OCI-LY7 (cell line): ENCODE measurements at regions not wholly inside any gene's neighbourhood (a gene's known extent, or its start where the extent isn't known, plus 50 kb on each side); places are given as distances from the start of the nearest gene placed in this dataset.
"Not testable (repeated sequence)": the region's sequence is repeated elsewhere in the genome, so short reads cannot be mapped to it uniquely, and the experiment has no call there.

ENCODE experiments used
- BruUV-seq: library from RNA; stranded (reverse); fragments of 400-500 nt; replicated peaks from 2 replicates; lab custom pipeline; 2021; lab: Mats Ljungman, UMichigan
- CTCF ChIA-PET: fragments of 300-600 bp; sonication (Branson Sonifier 250); formaldehyde crosslinking; loops from one replicate; lab custom pipeline; 2022; ENCODE audit warnings: antibody characterized with exemption; ENCODE audit not compliant: unreplicated experiment; lab: Charles Lee
- POLR2A ChIA-PET: fragments of 300-600 bp; sonication (Branson Sonifier 250); formaldehyde crosslinking; loops from one replicate; lab custom pipeline; 2022; ENCODE audit warnings: antibody characterized with exemption; lab: Charles Lee
- DNase-seq: peaks from one replicate; pipeline ENCODE4 v3.0.0-alpha.2; 2015; ENCODE audit warnings: low spot score
- H2AFZ ChIP-seq: fragments of 200-600 bp; sonication (generic), shearing (Covaris generic); 2 replicates; pipeline ENCODE4 v1.6.1; 2014; ENCODE audit warnings: mild to moderate bottlenecking, antibody characterized with exemption, low read length, moderate library complexity
- H3K27ac ChIP-seq: fragments of 200-600 bp; sonication (generic); 2 replicates; pipeline ENCODE4 v1.5.1; 2014; ENCODE audit warnings: mixed run types, low read depth, mild to moderate bottlenecking, moderate library complexity, low read length, inconsistent platforms; ENCODE audit not compliant: poor library complexity, severe bottlenecking
- H3K36me3 ChIP-seq: fragments of 200-600 bp; sonication (generic); 2 replicates; pipeline ENCODE4 v1.6.1; 2014; ENCODE audit warnings: mild to moderate bottlenecking, antibody characterized with exemption, low read length, moderate library complexity, mixed read lengths; ENCODE audit not compliant: insufficient read depth
- H3K4me1 ChIP-seq: fragments of 200-600 bp; sonication (generic); 2 replicates; pipeline ENCODE4 v1.5.1; 2014; ENCODE audit warnings: mild to moderate bottlenecking, low read length; ENCODE audit not compliant: insufficient read depth, poor library complexity, severe bottlenecking
- H3K4me2 ChIP-seq: fragments of 200-600 bp; sonication (generic); 2 replicates; pipeline ENCODE4 v1.6.1; 2014; ENCODE audit warnings: mild to moderate bottlenecking, low read length
- H3K4me3 ChIP-seq: fragments of 200-600 bp; sonication (generic); 2 replicates; pipeline ENCODE4 v1.5.1; 2014; ENCODE audit warnings: mild to moderate bottlenecking, low read depth, low read length; ENCODE audit not compliant: poor library complexity, severe bottlenecking
- H3K79me2 ChIP-seq: fragments of 200-600 bp; sonication (generic); 2 replicates; pipeline ENCODE4 v1.6.1; 2016; ENCODE audit warnings: low read depth, mild to moderate bottlenecking, low read length, moderate library complexity, mixed read lengths; ENCODE audit not compliant: insufficient read depth
- H3K9me2 ChIP-seq: fragments of 200-600 bp; sonication (generic); 2 replicates; pipeline ENCODE4 v1.6.1; 2016; ENCODE audit warnings: mild to moderate bottlenecking, low read length, mixed read lengths; ENCODE audit not compliant: insufficient read depth
- H3K9me3 ChIP-seq: fragments of 200-600 bp; sonication (generic); 2 replicates; pipeline ENCODE4 v1.6.1; 2014; ENCODE audit warnings: mild to moderate bottlenecking, mixed run types, low read length, mixed read lengths
- H4K20me1 ChIP-seq: fragments of 200-600 bp; sonication (generic); 2 replicates; pipeline ENCODE4 v1.6.1; 2014; ENCODE audit warnings: mild to moderate bottlenecking, antibody characterized with exemption, low read length, moderate library complexity, mixed read lengths; ENCODE audit not compliant: insufficient read depth
- EZH2phosphoT487 ChIP-seq: fragments of 200-600 bp; sonication (generic); IDR thresholded peaks from 2 replicates; pipeline ENCODE4 v1.6.1; 2018; ENCODE audit warnings: low read depth, borderline replicate concordance, mild to moderate bottlenecking, mixed run types, antibody characterized with exemption, low read length, moderate library complexity, mixed read lengths
- intact Hi-C: fragments of 100-400 bp; cut with micrococcal nuclease; formaldehyde crosslinking; loops from one replicate; pipeline ENCODE4 v1.10.0; 2022; ENCODE audit not compliant: unreplicated experiment
- TF ChIP-seq, protein P1 (sequence below): fragments of 200-600 bp; sonication (generic); conservative IDR thresholded peaks from 2 replicates; pipeline ENCODE4 v1.5.1; 2014; ENCODE audit warnings: mild to moderate bottlenecking, antibody characterized with exemption, low read length, moderate library complexity, mixed read lengths

DNA sequence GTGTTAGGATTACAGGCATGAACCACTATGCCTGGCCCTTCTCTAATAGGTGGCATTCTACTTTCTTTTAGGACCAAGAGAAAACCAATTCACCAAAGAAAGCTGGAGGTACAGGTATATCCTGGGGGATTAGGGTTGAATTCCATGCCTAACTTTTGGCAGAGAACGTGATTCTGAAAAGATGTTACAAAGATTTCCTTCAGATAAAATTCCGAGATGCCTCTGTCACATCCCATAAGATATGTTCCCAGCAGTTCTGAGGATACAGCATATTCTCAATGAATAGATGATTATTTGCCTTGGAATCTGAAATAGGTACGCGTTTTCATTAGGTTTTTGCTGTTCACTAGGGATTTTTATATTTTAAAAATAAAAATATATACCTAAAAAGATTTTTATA is 111.9 kb upstream of the KRAS start:
- peaks cover 8% of the 10 kb centered on the region for H3K4me1 ChIP-seq
- DNase-seq: no peak
- ChIA-PET POLR2A (interaction anchor here (0.6 to 1.3 kb wide), 2 partner anchors 19 to 66 kb away, joined by 3 to 4 read pairs; no protein-coding TSS in a partner anchor), CTCF (no interaction called here)
- no peak overlapping the region for H3K4me2 ChIP-seq
- no peaks in the 10 kb centered on the region for H3K36me3 ChIP-seq
- no TSS peak for BruUV-seq
- TF ChIP-seq EZH2phosphoT487: no peak
- TF ChIP-seq, protein P1, sequence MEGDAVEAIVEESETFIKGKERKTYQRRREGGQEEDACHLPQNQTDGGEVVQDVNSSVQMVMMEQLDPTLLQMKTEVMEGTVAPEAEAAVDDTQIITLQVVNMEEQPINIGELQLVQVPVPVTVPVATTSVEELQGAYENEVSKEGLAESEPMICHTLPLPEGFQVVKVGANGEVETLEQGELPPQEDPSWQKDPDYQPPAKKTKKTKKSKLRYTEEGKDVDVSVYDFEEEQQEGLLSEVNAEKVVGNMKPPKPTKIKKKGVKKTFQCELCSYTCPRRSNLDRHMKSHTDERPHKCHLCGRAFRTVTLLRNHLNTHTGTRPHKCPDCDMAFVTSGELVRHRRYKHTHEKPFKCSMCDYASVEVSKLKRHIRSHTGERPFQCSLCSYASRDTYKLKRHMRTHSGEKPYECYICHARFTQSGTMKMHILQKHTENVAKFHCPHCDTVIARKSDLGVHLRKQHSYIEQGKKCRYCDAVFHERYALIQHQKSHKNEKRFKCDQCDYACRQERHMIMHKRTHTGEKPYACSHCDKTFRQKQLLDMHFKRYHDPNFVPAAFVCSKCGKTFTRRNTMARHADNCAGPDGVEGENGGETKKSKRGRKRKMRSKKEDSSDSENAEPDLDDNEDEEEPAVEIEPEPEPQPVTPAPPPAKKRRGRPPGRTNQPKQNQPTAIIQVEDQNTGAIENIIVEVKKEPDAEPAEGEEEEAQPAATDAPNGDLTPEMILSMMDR: no peak
- no peaks in the 10 kb centered on the region for H3K79me2 ChIP-seq
- no peaks in the 10 kb centered on the region for H3K9me2 ChIP-seq
- intact Hi-C loops: no loop called here
- H3K27ac ChIP-seq: no peak overlapping the region
- no peak overlapping the region for H2AFZ ChIP-seq
- no peak overlapping the region for H3K4me3 ChIP-seq
- no peaks in the 10 kb centered on the region for H4K20me1 ChIP-seq
- H3K9me3 ChIP-seq: no peaks in the 10 kb centered on the region

GRCh38 chr12:25361511-25361910 is 110.8 kb upstream of the KRAS start:
- no peaks in the 10 kb centered on the region for H4K20me1 ChIP-seq
- no peaks in the 10 kb centered on the region for H3K9me3 ChIP-seq
- H3K27ac ChIP-seq: no peak overlapping the region
- no peaks in the 10 kb centered on the region for H3K36me3 ChIP-seq
- intact Hi-C loops: no loop called here
- ChIA-PET POLR2A (no interaction called here), CTCF (no interaction called here)
- TF ChIP-seq, protein P1: no peak
- TF ChIP-seq EZH2phosphoT487: no peak
- no TSS peak for BruUV-seq
- H2AFZ ChIP-seq: no peak overlapping the region
- H3K4me3 ChIP-seq: no peak overlapping the region
- H3K79me2 ChIP-seq: no peaks in the 10 kb centered on the region
- H3K4me1 ChIP-seq: peaks cover 8% of the 10 kb centered on the region
- no peak for DNase-seq
- H3K9me2 ChIP-seq: no peaks in the 10 kb centered on the region
- H3K4me2 ChIP-seq: no peak overlapping the region

- TF ChIP-seq, protein P1: no peak
- no peak for TF ChIP-seq EZH2phosphoT487
- no TSS peak for BruUV-seq
- intact Hi-C loops: no loop called here
- Histone ChIP-seq H3K27ac (no peak overlapping the region), H3K9me3 (no peaks in the 10 kb centered on the region), H4K20me1 (no peaks in the 10 kb centered on the region), H3K9me2 (no peaks in the 10 kb centered on the region), H2AFZ (no peak overlapping the region), H3K4me1 (no peaks in the 10 kb centered on the region), H3K36me3 (no peaks in the 10 kb centered on the region), H3K4me3 (no peak overlapping the region), H3K79me2 (no peaks in the 10 kb centered on the region), H3K4me2 (no peak overlapping the region)
- ChIA-PET POLR2A (interaction anchor here (0.7 kb wide), 1 partner anchor 9 kb away, joined by 3 read pairs; no protein-coding TSS in a partner anchor), CTCF (no interaction called here)
- DNase-seq: no peak
These were observed 106.9 kb upstream of the KRAS start for GRCh38 chr12:25357595-25357994.

- H3K4me3 ChIP-seq, H3K4me2 ChIP-seq, CTCF ChIA-PET, H3K36me3 ChIP-seq, H2AFZ ChIP-seq, POLR2A ChIA-PET, H3K4me1 ChIP-seq, H3K79me2 ChIP-seq, H3K9me3 ChIP-seq, H3K9me2 ChIP-seq, BruUV-seq, intact Hi-C loops, H4K20me1 ChIP-seq, H3K27ac ChIP-seq, DNase-seq: not testable (repeated sequence)
These were observed 102.2 kb upstream of the KRAS start for GRCh38 chr12:25352942-25353341.
